GM19351 (cell line): ENCODE measurements at regions not wholly inside any gene's neighbourhood (a gene's known extent, or its start where the extent isn't known, plus 50 kb on each side); places are given as distances from the start of the nearest gene placed in this dataset.
A peak's percentile ranks its signal among the peaks of the same experiment; 100 is the strongest.
"Not testable (repeated sequence)": the region's sequence is repeated elsewhere in the genome, so short reads cannot be mapped to it uniquely, and the experiment has no call there.

Experiments
- ATAC-seq: cut with Tn5 transposase; IDR thresholded peaks from one replicate; pipeline ENCODE4 v1.9.1; 2021; ENCODE audit warnings: mild to moderate bottlenecking, moderate library complexity; ENCODE audit not compliant: unreplicated experiment

GRCh38 chr10:62694537-62695126 lies 109.9 kb upstream of the ADO start:
- no peak for ATAC-seq

GRCh38 chr10:62696798-62697197 lies 107.7 kb upstream of the ADO start:
- no peak for ATAC-seq

- ATAC-seq, result no peak
Observed at GRCh38 chr10:62699148-62699547, 105.4 kb upstream of the ADO start.

GRCh38 chr10:62704121-62704520 lies 100.4 kb upstream of the ADO start:
- not testable (repeated sequence) for ATAC-seq

GRCh38 chr10:62705789-62706188 lies 98.7 kb upstream of the ADO start:
- no peak for ATAC-seq

- ATAC-seq, result peak; percentile 77
Observed at GRCh38 chr10:62707810-62708209, 96.7 kb upstream of the ADO start.

GRCh38 chr10:62708569-62708968 lies 96.0 kb upstream of the ADO start:
- no peak for ATAC-seq

- peak; percentile 33 for ATAC-seq
Observed at GRCh38 chr10:62709200-62709599, 95.3 kb upstream of the ADO start.

- ATAC-seq, result no peak
Observed at GRCh38 chr10:62710182-62710581, 94.3 kb upstream of the ADO start.

- ATAC-seq, result no peak
Observed at GRCh38 chr10:62715383-62715782, 89.1 kb upstream of the ADO start.

- no peak for ATAC-seq
Observed at GRCh38 chr10:62718585-62718984, 85.9 kb upstream of the ADO start.

- no peak for ATAC-seq
Observed at GRCh38 chr10:62719061-62719460, 85.5 kb upstream of the ADO start.

- ATAC-seq, result no peak
Observed at GRCh38 chr10:62721687-62722086, 82.8 kb upstream of the ADO start.

- no peak for ATAC-seq
Observed at GRCh38 chr10:62723375-62723774, 81.1 kb upstream of the ADO start.

- no peak for ATAC-seq
Observed at GRCh38 chr10:62724465-62724864, 80.1 kb upstream of the ADO start.

GRCh38 chr10:62726142-62726541 lies 78.4 kb upstream of the ADO start:
- peak; percentile 96 for ATAC-seq

- no peak for ATAC-seq
Observed at GRCh38 chr10:62726638-62727037, 77.9 kb upstream of the ADO start.

- ATAC-seq, result no peak
Observed at GRCh38 chr10:62727934-62728333, 76.6 kb upstream of the ADO start.

GRCh38 chr10:62728479-62728878 lies 76.0 kb upstream of the ADO start:
- no peak for ATAC-seq

GRCh38 chr10:62732841-62733653 lies 71.5 kb upstream of the ADO start:
- ATAC-seq, result peak; percentile 79

GRCh38 chr10:62733654-62734293 lies 70.7 kb upstream of the ADO start:
- ATAC-seq, result peak; percentile 1
